SK-N-SH treated with all-trans-retinoic acid at 6 μM for 48 hours (cell line): ENCODE measurements at regions not wholly inside any gene's neighbourhood (a gene's known extent, or its start where the extent isn't known, plus 50 kb on each side); places are given as distances from the start of the nearest gene placed in this dataset.

Experiments
- ATAC-seq: fragments of 200-7000 bp; cut with Tn5 transposase; 3 replicates; pipeline ENCODE4 v1.9.1; 2020; ENCODE audit warnings: mild to moderate bottlenecking, moderate library complexity
- ARNTL ChIP-seq: fragments of 450-650 bp; formaldehyde crosslinking; IDR thresholded peaks from 2 replicates; pipeline ENCODE4 v1.5.0; 2020; ENCODE audit warnings: low read depth, mild to moderate bottlenecking, moderate library complexity, borderline replicate concordance
- BACH2 ChIP-seq: fragments of 250-450 bp; sonication (Bioruptor Pico); IDR thresholded peaks from 2 replicates; pipeline ENCODE4 v1.9.0; 2021; ENCODE audit warnings: mild to moderate bottlenecking, borderline replicate concordance
- CREB5 ChIP-seq: fragments of 250-450 bp; sonication (Bioruptor Pico); IDR thresholded peaks from 2 replicates; pipeline ENCODE4 v1.5.1; 2020; ENCODE audit warnings: low read depth, mild to moderate bottlenecking, moderate library complexity
- CSDC2 ChIP-seq: fragments of 250-450 bp; sonication (Bioruptor Pico); IDR thresholded peaks from 2 replicates; pipeline ENCODE4 v1.5.0; 2020; ENCODE audit warnings: mild to moderate bottlenecking, moderate library complexity
- ESRRG ChIP-seq: fragments of 250-450 bp; sonication (Bioruptor Pico); IDR thresholded peaks from 2 replicates; pipeline ENCODE4 v1.6.1; 2021; ENCODE audit warnings: mild to moderate bottlenecking
- GLIS3 ChIP-seq: fragments of 250-450 bp; sonication (Bioruptor Pico); IDR thresholded peaks from 2 replicates; pipeline ENCODE4 v1.5.0; 2020; ENCODE audit warnings: mild to moderate bottlenecking, moderate library complexity
- ISL1 ChIP-seq: fragments of 250-450 bp; sonication (Bioruptor Pico); IDR thresholded peaks from 2 replicates; pipeline ENCODE4 v2.1.2; 2022; ENCODE audit warnings: mild to moderate bottlenecking, moderate library complexity
- OSR1 ChIP-seq: fragments of 250-450 bp; sonication (Bioruptor Pico); IDR thresholded peaks from 2 replicates; pipeline ENCODE4 v1.8.0; 2022; ENCODE audit warnings: moderate library complexity, mild to moderate bottlenecking, inconsistent platforms
- PATZ1 ChIP-seq: fragments of 250-450 bp; sonication (Bioruptor Pico); IDR thresholded peaks from 2 replicates; pipeline ENCODE4 v1.8.0; 2020; ENCODE audit warnings: mild to moderate bottlenecking, moderate library complexity, borderline replicate concordance
- PPARA ChIP-seq: fragments of 250-450 bp; sonication (Bioruptor Pico); IDR thresholded peaks from 2 replicates; pipeline ENCODE4 v1.5.0; 2020; ENCODE audit warnings: mild to moderate bottlenecking, borderline replicate concordance
- RARB ChIP-seq: fragments of 250-450 bp; sonication (Bioruptor Pico); IDR thresholded peaks from 2 replicates; pipeline ENCODE4 v1.8.0; 2021; ENCODE audit warnings: mild to moderate bottlenecking, moderate library complexity
- TCF4 ChIP-seq: fragments of 250-450 bp; sonication (Bioruptor Pico); IDR thresholded peaks from 2 replicates; pipeline ENCODE4 v1.8.0; 2021; ENCODE audit warnings: mild to moderate bottlenecking, moderate library complexity, borderline replicate concordance
- TOX ChIP-seq: fragments of 250-450 bp; sonication (Bioruptor Pico); IDR thresholded peaks from 2 replicates; pipeline ENCODE4 v1.8.0; 2021; ENCODE audit warnings: mild to moderate bottlenecking, moderate library complexity, borderline replicate concordance
- ZC3H10 ChIP-seq: fragments of 250-450 bp; sonication (Bioruptor Pico); IDR thresholded peaks from 2 replicates; pipeline ENCODE4 v1.5.1; 2021; ENCODE audit warnings: mild to moderate bottlenecking, moderate library complexity
- ZFP3 ChIP-seq: fragments of 250-450 bp; sonication (Bioruptor Pico); IDR thresholded peaks from 2 replicates; pipeline ENCODE4 v1.5.0; 2020; ENCODE audit warnings: mild to moderate bottlenecking, moderate library complexity
- ZFP30 ChIP-seq: fragments of 450-650 bp; formaldehyde crosslinking; IDR thresholded peaks from 2 replicates; pipeline ENCODE4 v1.5.0; 2022; ENCODE audit warnings: mild to moderate bottlenecking, moderate library complexity
- ZNF8 ChIP-seq: fragments of 450-650 bp; formaldehyde crosslinking; IDR thresholded peaks from 2 replicates; pipeline ENCODE4 v1.5.0; 2020; ENCODE audit warnings: mild to moderate bottlenecking, moderate library complexity
- TF ChIP-seq, protein P1 (sequence below): fragments of 250-450 bp; sonication (Bioruptor Pico); IDR thresholded peaks from 2 replicates; pipeline ENCODE4 v1.8.0; 2021; ENCODE audit warnings: low read depth, mild to moderate bottlenecking, moderate library complexity, borderline replicate concordance
- TF ChIP-seq, protein P2 (sequence below): fragments of 250-450 bp; sonication (Bioruptor Pico); IDR thresholded peaks from 2 replicates; pipeline ENCODE4 v1.5.1; 2021; ENCODE audit warnings: mild to moderate bottlenecking, moderate library complexity
- TF ChIP-seq, protein P3 (sequence below): fragments of 250-450 bp; sonication (Bioruptor Pico); IDR thresholded peaks from 2 replicates; pipeline ENCODE4 v1.5.0; 2020; ENCODE audit warnings: mild to moderate bottlenecking, moderate library complexity

DNA sequence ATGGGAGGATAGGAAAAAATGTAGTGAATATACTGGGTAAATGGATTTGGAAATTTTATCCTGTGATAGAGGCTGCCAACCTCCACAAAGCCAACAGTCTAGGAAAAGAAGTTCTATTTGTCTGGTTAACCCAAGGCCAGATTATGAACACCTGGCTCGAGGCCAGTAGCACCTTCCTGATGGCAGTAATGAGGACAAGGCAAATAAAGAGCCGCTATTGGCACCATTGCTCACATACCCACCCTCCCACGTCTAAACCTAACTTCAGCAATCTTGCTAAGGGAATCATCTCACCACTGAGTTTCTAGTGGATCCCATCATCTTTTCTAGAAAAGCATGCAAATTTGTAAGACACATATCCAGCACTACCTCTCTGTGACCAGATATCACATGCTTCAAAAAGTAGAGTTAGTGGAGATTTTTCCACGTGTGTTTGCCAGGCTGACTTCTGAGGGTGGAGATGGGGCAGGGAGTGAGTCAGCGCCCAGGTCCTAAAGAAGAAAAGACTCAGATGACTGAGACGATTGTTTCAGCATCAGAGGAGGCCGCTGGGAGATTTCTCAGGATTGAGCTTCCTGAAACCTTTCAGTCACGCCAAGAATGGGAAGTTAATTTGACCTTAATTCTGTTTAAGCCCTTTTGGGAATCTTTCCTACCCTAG lies 362.9 kb downstream of the EMP1 start:
- ATAC-seq, result no peak
- TF ChIP-seq ZNF8 (CRISPR knock-in tag) (no peak), TOX (CRISPR knock-in tag) (no peak), ARNTL (no peak), GLIS3 (CRISPR knock-in tag) (no peak), CSDC2 (no peak), ZFP30 (no peak), ZC3H10 (CRISPR knock-in tag) (no peak), OSR1 (CRISPR knock-in tag) (no peak)
- TF ChIP-seq, protein P1, sequence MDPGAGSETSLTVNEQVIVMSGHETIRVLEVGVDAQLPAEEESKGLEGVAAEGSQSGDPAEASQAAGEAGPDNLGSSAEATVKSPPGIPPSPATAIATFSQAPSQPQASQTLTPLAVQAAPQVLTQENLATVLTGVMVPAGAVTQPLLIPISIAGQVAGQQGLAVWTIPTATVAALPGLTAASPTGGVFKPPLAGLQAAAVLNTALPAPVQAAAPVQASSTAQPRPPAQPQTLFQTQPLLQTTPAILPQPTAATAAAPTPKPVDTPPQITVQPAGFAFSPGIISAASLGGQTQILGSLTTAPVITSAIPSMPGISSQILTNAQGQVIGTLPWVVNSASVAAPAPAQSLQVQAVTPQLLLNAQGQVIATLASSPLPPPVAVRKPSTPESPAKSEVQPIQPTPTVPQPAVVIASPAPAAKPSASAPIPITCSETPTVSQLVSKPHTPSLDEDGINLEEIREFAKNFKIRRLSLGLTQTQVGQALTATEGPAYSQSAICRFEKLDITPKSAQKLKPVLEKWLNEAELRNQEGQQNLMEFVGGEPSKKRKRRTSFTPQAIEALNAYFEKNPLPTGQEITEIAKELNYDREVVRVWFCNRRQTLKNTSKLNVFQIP (CRISPR knock-in tag), result no peak

DNA sequence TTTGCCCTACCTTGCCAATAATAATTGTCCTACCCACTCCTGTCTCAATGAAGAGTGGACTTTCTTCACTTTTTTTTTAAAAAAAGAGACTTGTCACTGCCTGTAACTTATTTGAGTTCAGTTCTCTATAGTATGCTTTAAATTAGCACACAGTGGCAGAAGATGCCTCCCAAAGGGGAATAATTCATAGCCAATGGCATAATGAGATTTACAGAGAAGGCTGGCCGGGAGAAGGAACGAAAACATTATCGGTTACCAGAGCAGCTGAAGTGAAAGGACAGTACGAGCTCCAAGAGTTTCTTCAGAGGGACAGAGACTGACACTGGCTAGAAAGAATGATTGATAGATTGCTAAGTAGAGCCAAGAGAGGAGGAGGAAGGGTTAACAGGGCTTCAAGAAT lies 356.3 kb downstream of the EMP1 start:
- TF ChIP-seq RARB (CRISPR knock-in tag), result no peak
- no peak for TF ChIP-seq TOX (CRISPR knock-in tag)
- no peak for TF ChIP-seq PATZ1 (CRISPR knock-in tag)
- TF ChIP-seq, protein P2, sequence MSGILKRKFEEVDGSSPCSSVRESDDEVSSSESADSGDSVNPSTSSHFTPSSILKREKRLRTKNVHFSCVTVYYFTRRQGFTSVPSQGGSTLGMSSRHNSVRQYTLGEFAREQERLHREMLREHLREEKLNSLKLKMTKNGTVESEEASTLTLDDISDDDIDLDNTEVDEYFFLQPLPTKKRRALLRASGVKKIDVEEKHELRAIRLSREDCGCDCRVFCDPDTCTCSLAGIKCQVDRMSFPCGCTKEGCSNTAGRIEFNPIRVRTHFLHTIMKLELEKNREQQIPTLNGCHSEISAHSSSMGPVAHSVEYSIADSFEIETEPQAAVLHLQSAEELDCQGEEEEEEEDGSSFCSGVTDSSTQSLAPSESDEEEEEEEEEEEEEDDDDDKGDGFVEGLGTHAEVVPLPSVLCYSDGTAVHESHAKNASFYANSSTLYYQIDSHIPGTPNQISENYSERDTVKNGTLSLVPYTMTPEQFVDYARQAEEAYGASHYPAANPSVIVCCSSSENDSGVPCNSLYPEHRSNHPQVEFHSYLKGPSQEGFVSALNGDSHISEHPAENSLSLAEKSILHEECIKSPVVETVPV (CRISPR knock-in tag), result no peak
- TF ChIP-seq, protein P3, sequence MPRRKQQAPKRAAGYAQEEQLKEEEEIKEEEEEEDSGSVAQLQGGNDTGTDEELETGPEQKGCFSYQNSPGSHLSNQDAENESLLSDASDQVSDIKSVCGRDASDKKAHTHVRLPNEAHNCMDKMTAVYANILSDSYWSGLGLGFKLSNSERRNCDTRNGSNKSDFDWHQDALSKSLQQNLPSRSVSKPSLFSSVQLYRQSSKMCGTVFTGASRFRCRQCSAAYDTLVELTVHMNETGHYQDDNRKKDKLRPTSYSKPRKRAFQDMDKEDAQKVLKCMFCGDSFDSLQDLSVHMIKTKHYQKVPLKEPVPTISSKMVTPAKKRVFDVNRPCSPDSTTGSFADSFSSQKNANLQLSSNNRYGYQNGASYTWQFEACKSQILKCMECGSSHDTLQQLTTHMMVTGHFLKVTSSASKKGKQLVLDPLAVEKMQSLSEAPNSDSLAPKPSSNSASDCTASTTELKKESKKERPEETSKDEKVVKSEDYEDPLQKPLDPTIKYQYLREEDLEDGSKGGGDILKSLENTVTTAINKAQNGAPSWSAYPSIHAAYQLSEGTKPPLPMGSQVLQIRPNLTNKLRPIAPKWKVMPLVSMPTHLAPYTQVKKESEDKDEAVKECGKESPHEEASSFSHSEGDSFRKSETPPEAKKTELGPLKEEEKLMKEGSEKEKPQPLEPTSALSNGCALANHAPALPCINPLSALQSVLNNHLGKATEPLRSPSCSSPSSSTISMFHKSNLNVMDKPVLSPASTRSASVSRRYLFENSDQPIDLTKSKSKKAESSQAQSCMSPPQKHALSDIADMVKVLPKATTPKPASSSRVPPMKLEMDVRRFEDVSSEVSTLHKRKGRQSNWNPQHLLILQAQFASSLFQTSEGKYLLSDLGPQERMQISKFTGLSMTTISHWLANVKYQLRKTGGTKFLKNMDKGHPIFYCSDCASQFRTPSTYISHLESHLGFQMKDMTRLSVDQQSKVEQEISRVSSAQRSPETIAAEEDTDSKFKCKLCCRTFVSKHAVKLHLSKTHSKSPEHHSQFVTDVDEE (CRISPR knock-in tag), result no peak
- TF ChIP-seq, protein P1 (CRISPR knock-in tag), result no peak
- TF ChIP-seq ARNTL, result no peak
- no peak for TF ChIP-seq ZNF8 (CRISPR knock-in tag)
- no peak for TF ChIP-seq OSR1 (CRISPR knock-in tag)
- TF ChIP-seq ZFP3, result no peak
- no peak for TF ChIP-seq ZC3H10 (CRISPR knock-in tag)
- no peak for TF ChIP-seq TCF4 (CRISPR knock-in tag)
- TF ChIP-seq ZFP30, result no peak
- TF ChIP-seq GLIS3 (CRISPR knock-in tag), result no peak
- TF ChIP-seq ESRRG (CRISPR knock-in tag), result no peak
- TF ChIP-seq PPARA, result no peak
- TF ChIP-seq ISL1, result no peak
- no peak for TF ChIP-seq BACH2
- TF ChIP-seq CREB5 (CRISPR knock-in tag), result no peak
- no peak for ATAC-seq
